Nephron (organoid): ENCODE measurements at regions not wholly inside any gene's neighbourhood (a gene's known extent, or its start where the extent isn't known, plus 50 kb on each side); places are given as distances from the start of the nearest gene placed in this dataset.

Experiments
- H3K27ac Mint-ChIP-seq, 3 experiments: 2 replicates each; pipeline ENCODE4 v1.8.0; 2020; ENCODE audit warnings: mixed read lengths in 3 of 3, mild to moderate bottlenecking in 2 of 3, moderate library complexity in 1 of 3
- H3K27me3 Mint-ChIP-seq: 2 replicates; pipeline ENCODE4 v1.8.0; 2021; ENCODE audit warnings: low read depth, mild to moderate bottlenecking, moderate library complexity, mixed read lengths
- H3K36me3 Mint-ChIP-seq: 2 replicates; pipeline ENCODE4 v1.8.0; 2020; ENCODE audit warnings: low read depth, mixed read lengths
- H3K4me1 Mint-ChIP-seq: 2 replicates; pipeline ENCODE4 v1.8.0; 2020; ENCODE audit warnings: mixed read lengths
- H3K4me3 Mint-ChIP-seq, 3 experiments: 2 replicates each; pipeline ENCODE4 v1.8.0; 2020; ENCODE audit warnings: mild to moderate bottlenecking in 3 of 3, mixed read lengths in 3 of 3, moderate library complexity in 2 of 3
- H3K9me3 Mint-ChIP-seq: 2 replicates; pipeline ENCODE4 v1.8.0; 2020; ENCODE audit warnings: mixed read lengths
- TF ChIP-seq, protein P1 (sequence below), 3 experiments: fragments of 200-600 bp; sonication (generic); IDR thresholded peaks; one replicate each; pipeline ENCODE4 v1.5.0; 2021; ENCODE audit warnings: antibody characterized with exemption in 3 of 3; ENCODE audit not compliant: unreplicated experiment in 3 of 3

- Mint-ChIP-seq H3K4me3 (no peak overlapping the region), H3K9me3 (peaks cover 10% of the 10 kb centered on the region), H3K27ac (no peak overlapping the region), H3K4me1 (no peaks in the 10 kb centered on the region), H3K27me3 (no peaks in the 10 kb centered on the region), H3K36me3 (peaks cover 9% of the 10 kb centered on the region)
- TF ChIP-seq, protein P1, sequence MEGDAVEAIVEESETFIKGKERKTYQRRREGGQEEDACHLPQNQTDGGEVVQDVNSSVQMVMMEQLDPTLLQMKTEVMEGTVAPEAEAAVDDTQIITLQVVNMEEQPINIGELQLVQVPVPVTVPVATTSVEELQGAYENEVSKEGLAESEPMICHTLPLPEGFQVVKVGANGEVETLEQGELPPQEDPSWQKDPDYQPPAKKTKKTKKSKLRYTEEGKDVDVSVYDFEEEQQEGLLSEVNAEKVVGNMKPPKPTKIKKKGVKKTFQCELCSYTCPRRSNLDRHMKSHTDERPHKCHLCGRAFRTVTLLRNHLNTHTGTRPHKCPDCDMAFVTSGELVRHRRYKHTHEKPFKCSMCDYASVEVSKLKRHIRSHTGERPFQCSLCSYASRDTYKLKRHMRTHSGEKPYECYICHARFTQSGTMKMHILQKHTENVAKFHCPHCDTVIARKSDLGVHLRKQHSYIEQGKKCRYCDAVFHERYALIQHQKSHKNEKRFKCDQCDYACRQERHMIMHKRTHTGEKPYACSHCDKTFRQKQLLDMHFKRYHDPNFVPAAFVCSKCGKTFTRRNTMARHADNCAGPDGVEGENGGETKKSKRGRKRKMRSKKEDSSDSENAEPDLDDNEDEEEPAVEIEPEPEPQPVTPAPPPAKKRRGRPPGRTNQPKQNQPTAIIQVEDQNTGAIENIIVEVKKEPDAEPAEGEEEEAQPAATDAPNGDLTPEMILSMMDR (IDR thresholded peaks at IDR 0.05; ENCODE audit: unreplicated experiment in 3 of 3) = peak in 1 of 3 experiments; percentile 12
These were observed 366.5 kb downstream of the SEC14L1 start for GRCh38 chr17:77507111-77507885.

DNA sequence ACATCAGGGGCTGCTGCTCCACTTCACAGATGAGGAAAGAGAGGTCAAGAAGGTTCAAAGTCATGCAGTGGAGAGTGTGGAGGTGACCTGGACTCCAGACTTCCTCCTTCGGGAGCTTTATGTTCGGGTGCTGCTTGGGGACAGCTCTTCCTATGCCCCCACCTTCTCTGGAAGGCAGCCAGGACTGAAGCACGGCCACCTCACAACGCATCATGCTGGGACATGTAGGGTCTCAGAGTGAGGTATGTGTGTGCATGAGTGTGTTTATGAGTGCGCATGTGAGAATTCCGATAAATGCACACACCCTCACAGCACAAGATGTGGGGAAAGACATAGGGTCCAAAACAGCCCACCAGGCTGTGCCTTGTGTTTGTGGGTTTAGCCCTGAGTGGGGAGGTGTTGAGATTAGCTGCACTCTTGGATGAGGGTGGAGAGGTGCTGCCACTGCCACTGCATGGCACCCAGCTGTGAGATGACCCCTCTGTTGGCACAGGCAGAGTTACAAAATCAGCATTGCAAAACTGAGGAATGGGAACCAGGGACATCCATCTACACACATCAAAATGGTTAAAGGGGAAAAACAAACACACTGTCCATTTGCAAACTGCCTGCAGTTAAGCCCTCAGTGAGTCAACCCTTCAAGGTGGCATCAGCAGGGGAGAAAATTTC, 367.4 kb downstream of the SEC14L1 start:
- Mint-ChIP-seq H3K4me3 (no peak overlapping the region), H3K36me3 (peaks cover 5% of the 10 kb centered on the region), H3K9me3 (peaks cover 19% of the 10 kb centered on the region), H3K27ac (no peak overlapping the region), H3K4me1 (no peaks in the 10 kb centered on the region), H3K27me3 (peaks cover 6% of the 10 kb centered on the region)
- TF ChIP-seq, protein P1 (IDR thresholded peaks at IDR 0.05; ENCODE audit: unreplicated experiment in 3 of 3) = no peak

DNA sequence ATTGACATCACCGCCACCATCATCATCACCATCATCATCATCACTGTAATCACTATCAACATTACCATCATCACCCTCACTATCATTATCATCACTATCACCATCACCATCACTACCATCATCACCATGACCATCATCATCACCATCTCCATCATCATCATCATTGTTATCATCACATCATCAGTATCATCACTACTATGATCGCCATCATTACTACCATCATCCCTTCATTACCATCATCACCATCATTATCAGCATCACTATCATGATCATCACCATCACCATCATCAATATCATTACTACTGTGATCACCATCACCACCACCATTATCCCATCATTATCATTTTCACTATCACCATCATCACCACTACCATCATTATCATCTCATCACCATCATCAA, 368.3 kb downstream of the SEC14L1 start:
- H3K36me3 Mint-ChIP-seq = peaks cover 5% of the 10 kb centered on the region
- TF ChIP-seq, protein P1 (IDR thresholded peaks at IDR 0.05; ENCODE audit: unreplicated experiment in 3 of 3) = no peak
- peaks cover 21% of the 10 kb centered on the region for H3K9me3 Mint-ChIP-seq
- H3K27ac Mint-ChIP-seq = no peak overlapping the region
- H3K4me1 Mint-ChIP-seq = no peaks in the 10 kb centered on the region
- H3K27me3 Mint-ChIP-seq = peaks cover 6% of the 10 kb centered on the region
- H3K4me3 Mint-ChIP-seq = no peak overlapping the region

- H3K27ac Mint-ChIP-seq = no peak overlapping the region
- peaks cover 5% of the 10 kb centered on the region for H3K36me3 Mint-ChIP-seq
- H3K9me3 Mint-ChIP-seq = peaks cover 21% of the 10 kb centered on the region
- H3K27me3 Mint-ChIP-seq = peaks cover 6% of the 10 kb centered on the region
- TF ChIP-seq, protein P1 (IDR thresholded peaks at IDR 0.05; ENCODE audit: unreplicated experiment in 3 of 3) = no peak
- no peaks in the 10 kb centered on the region for H3K4me1 Mint-ChIP-seq
- H3K4me3 Mint-ChIP-seq = no peak overlapping the region
These were observed 368.8 kb downstream of the SEC14L1 start for GRCh38 chr17:77509599-77509998.

DNA sequence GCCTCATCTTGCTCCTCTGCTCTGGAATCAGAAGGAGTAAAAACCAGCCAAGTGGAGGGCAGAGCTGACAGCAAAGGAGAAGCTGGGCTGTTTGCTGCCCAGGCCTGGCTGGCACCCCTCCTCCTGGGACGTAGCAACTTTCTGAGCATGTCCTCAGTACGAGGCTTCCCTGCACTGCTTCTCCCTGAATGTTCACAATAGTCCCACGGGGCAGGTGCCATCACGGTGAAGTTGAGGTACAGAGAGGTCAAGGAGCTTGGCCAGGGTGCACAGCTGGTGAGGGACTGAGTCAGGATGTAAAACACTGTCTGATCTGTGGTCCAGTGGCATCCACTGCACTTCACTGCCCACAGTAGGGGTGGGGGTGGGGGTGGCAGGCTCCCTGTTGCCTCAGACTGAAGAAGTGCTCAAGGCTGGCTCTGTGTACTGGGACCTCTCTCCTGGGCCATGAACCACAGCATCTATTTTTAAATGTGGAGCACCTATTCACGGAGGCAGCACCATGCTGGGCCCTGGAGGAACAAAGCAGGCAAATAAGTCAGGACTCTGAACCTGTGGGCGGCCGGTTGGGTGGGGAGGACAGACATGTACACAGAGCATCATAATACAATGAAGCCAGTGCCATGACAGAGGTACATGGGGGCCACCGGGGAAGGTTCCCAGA, 369.5 kb downstream of the SEC14L1 start:
- TF ChIP-seq, protein P1 (IDR thresholded peaks at IDR 0.05; ENCODE audit: unreplicated experiment in 3 of 3) = no peak
- Mint-ChIP-seq H3K9me3 (peaks cover 21% of the 10 kb centered on the region), H3K27ac (no peak overlapping the region), H3K4me3 (no peak overlapping the region), H3K27me3 (peaks cover 6% of the 10 kb centered on the region), H3K36me3 (peaks cover 5% of the 10 kb centered on the region), H3K4me1 (no peaks in the 10 kb centered on the region)
